ENCODE measurements at regions not wholly inside any gene's neighbourhood (a gene's known extent, or its start where the extent isn't known, plus 50 kb on each side); places are given as distances from the start of the nearest gene placed in this dataset.

DNA sequence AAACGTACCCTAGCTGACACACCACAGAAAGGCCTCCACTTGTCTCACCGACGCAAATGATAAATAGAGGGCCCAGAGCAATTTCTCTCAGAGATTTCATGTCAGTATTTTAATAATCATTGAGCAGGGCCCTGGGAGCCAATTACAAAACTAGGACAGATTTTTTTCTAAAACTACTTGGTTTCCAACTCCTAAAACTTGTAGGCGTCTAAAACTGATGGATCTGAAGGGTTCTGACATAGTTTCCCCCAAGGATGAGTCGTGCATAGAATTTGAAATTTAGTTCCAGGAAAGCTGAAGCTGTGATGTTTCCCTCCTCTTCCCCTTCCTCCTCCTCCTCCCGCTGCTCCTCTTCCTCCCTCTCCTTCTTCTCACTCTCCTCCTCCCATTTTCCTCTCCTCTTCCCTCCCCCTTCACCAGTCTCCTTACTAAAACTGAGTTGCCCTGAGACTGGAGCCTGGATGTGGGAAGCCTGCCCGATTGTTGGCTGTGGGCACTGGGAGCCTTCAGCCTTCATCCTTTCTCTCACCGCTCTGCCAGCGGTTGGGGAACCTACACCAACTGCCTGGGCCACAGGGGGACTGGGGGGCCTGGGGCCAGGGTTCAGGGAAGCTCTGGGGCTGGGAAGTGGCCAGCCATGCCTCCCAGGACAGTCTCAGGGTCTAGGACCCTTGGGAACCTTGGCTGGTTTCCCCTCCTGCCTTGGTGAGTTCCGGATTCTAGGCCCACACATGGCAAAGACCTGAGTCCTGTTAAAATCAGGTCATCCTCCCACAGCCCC lies 73.9 kb upstream of the SLC6A11 start:
- ATAC-seq, result no peak

DNA sequence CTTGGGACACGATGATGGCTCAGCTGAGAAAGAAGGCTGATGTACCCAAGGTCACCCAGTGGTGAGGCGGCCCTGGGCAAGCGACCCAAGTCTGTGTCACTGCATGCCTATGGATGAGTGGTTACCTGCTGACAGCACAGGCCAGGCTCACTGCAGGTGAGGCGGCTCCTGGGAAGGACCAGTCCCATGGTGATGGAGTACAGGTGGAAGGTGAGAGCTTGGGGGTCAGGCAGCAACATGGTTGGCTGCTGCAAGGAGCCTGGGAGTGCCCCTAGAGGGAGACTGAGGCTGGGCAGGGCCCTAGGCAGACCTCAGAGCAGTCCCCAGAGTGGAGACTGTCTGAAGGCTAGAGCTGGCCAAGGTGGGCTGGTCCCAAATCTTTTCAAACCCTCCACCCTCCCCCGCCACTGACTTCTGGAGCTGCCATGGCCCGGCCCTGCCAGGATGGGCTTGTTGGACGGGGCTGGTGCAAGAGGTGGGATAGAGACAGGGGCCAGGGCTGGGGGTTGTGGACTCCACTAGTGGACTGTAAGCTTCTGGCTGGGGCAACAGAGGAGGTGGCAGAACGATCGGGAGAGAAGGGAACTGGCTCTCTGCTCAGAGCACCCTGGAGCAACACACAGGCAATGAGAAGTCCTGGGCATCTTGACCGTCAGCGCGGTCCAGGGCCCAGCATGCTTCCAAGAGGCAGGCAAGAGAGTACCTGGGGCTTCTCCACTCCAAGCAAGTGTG lies 72.5 kb upstream of the SLC6A11 start:
- no peak for ATAC-seq

DNA sequence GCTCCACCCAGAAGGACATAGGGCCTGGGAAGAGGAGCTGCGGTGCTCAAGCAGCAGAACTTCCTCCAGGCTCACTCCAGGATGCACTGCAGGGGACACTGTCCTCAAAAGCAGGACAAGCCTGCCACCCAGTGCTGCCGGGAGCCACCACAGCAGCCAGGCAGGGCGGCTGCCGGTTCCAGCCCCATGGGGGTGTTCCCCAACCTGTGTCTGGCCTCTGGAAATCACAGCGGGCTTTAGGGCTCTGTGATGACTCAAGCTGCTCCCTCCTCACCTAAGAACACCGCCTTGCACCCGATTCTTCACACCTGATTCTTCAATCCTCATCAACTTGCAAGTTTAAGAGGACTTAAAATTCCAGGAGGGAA lies 71.9 kb upstream of the SLC6A11 start:
- ATAC-seq, result peak; percentile 48

DNA sequence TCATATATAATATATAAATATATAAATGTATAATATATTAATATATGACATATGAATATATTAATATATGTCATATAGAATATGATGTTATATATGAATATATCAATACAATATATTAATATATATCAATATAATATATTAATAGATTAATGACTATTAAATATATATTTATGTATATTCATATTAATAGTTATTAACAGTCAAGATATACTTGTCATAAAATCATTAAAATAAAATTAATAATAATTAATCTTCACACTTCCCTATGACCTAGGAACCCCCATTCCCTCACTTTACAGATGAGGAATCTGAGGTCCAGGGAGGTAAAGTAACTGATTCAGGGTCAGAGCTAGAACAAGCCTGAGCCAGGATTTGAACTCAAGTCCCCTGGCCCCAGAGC lies 70.6 kb upstream of the SLC6A11 start:
- no peak for ATAC-seq

DNA sequence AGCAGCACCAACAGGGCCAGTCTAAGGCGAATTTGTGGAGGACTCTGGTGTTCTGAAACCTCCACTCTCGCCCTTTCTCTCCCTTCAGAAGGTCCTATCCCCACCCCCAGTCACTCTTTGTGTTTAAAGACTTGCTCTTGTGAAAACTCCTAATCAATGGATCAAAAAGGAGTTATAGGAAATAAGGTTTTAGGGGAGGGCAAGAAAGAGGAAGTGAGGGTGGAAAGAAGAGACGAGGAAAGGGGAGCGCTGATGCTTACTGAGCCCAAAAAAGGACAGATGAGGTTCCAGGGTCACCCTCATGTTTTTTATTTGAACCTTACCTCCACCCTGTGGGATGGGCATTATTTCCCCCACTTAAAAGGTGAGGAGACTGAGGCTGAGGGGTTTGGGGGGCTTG lies 70.0 kb upstream of the SLC6A11 start:
- ATAC-seq, result no peak

DNA sequence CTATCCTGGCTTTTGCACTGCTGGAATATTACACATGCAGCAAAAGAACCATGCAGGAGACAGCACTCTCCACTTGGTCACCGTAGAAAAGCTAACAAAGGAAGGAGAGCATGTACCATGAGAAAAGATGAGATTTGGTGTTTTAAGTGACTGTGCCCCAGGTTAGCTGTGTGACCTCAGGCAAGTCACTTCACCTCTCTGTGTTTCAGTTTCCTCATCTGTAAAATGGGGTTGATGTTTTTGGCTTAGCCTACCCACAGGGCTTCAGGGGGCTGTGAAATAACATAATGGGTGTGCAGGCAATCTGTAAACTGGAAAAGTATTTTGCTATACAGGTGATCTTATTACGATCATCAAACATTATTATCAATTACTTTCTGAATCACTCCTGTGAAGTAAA lies 69.3 kb upstream of the SLC6A11 start:
- ATAC-seq, result no peak

DNA sequence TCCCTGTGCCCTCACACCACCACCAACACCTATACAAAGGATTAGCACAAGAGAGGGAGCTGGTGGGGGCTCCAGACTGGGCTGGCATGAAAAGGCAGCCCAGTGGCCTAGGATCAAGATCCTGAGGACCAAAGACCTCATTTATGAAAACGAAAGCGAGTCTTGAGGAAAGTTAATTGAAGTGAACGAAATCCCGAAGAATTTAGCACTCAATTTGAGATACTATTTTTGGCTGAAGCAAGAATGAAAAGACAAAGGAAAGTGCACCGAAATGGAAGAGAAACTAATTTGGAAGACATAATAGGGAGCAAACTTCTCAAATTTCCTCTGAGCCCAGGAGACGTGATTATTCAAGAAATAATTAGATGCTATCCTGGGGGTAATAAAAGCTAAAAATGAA lies 68.7 kb upstream of the SLC6A11 start:
- ATAC-seq, result no peak

DNA sequence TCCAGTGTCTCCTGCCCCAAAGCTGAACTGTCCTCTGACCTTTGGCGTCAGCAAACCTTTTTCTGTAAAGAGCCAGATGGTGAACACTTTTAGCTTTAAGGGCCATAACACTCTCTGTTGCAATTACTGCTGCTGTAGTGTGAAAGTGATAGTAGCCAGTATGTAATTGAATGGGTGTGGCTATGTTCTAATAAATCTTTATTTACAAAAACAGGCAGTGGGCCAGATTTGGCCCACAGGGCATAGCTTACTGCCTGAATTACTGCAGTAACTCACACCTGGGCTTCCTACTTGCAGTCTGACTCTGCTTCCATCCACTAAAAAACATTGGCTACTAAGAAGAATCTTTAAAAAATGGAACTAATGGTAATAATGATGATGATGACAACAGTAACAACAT lies 68.0 kb upstream of the SLC6A11 start:
- no peak for ATAC-seq

DNA sequence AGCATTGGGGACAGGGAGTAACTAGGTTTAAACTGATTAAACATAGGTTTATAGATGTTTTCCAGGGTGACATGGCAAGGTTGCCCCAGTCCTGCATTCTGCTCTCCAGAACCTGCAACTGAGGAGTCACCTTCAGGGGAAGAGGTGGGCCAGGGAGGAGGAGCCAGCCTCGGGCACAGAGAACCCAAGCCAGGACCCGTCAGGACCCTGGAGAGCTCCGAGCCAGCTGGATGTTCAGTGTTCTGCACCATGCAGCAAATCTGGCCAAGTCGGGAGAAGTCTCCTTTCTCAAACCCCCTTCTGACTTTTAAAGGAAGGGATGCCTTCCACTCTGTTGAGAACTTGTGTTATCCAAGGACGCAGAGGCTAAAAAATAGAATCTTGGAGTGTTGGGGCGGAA lies 62.1 kb upstream of the SLC6A11 start:
- peak; percentile 42 for ATAC-seq

DNA sequence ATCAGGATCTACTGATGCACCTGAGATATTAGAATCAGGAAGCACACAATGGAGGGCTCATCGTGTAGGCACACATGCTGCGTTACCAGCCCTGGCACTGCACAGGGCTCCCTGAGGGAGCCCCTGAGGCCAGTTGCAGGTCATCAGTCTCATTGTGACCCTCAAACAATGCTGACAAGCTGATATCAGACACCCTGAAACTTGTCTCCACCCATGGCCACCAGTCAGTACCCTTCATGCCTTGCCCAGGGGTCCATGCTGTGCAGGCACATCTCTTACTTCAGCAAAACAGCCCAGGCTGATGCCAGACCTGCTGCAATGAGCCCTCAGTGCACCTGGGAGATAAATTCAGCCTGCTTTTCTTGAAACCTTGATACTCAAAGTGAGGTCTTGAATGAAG lies 59.5 kb upstream of the SLC6A11 start:
- no peak for ATAC-seq

DNA sequence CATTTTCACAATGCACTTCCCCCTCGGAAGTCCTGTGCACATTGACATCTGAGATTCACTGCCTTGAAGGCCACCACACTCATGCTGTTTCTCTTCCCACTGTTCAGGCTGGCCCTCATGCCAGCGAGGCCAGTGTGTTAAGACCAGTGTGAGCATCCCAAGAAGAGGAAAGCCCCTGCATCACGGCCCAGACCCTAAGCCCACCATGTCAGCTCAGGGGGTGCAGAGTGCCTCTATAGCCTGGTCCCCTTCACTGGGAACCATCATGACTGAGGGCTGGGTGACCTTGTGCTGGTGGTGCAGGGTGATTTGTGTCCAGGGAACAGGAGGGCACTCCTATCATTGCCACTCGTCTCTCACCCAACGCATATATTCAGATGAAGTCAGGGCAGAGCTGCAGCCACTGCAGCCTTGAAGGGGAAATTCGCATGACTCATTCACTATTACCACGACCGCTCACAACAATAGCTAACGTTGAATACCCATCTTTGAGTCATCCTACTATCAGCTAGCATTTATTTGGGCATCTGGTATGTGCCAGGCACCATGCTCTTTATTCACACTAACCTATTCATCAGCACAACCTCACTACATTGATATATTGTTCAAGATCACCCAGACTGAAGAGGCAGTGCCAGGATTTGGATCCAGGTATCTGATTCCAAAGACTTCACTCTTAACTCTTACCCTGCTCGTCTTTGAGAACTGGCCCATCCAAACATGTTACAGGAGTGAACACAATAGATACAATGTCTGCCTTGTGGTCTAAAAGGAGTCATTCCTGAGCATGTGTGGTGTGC lies 58.8 kb upstream of the SLC6A11 start:
- peak; percentile 26 for ATAC-seq

DNA sequence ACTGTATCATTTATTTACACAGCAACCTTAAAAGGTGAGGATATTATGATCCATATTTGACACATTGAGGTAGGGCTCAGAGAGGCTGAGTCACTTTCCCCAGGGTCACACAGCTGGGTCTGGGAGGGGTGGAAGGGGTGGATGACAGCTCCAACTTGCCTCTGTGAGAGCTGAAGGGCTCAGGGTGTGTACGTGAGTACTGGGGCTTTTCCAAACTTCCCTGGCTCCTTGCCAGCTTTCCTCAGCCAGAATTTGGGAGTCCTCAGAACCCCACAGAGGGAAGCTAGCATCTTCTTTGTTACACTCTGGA lies 58.3 kb upstream of the SLC6A11 start:
- ATAC-seq, result peak; percentile 85

DNA sequence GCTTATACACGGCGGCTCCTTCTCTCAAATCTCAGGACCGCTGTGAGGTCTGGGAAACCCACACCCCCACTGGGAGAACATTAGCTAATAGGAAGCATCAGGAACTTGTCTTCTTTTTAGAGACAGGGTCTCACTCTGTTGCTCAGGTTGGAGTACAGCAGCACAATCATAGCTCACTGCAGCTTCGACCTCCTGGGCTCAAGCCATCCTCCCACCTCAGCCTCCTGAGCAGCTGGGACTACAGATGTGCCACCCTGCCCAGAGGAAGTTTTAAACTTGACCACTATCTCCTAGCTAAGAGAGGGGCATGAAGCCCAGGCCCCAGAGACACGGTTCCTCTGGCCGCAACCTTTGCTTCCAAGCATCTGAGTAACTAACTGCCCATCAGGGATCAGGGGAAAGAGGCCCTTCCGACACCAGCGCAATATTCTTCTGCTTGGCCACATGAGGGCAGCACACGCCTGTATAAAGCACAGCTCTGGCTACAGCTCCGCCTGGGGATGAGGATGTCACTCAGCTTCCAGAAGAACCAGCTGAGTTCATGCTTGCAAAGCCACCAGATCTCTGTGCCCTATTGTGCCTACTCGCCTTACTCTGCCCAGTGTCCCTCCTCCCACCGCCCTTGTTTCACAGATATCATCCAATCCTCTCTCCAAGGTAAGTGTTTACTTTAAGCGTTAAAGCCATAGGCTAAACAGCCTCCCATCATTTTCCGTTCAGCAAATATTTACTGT lies 57.6 kb upstream of the SLC6A11 start:
- peak; percentile 90 for ATAC-seq

DNA sequence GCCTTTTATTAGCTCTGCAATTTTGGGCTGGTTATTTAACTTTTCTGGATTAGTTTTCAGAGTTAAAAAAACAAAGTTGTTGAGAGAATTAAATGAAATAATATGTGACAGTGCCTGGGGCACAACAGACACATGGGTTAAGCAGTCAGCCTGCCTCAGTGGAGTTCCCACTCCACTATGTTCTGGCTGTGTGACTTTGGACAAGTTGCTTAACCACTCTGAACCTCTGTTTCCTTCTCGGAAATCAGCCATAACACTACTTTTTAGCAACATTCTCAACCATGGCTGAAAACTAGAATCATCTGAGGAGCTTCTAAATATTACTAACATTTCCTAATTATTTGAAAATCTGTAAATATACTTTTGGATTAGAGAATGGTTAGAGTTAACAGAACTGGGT lies 56.5 kb upstream of the SLC6A11 start:
- no peak for ATAC-seq

DNA sequence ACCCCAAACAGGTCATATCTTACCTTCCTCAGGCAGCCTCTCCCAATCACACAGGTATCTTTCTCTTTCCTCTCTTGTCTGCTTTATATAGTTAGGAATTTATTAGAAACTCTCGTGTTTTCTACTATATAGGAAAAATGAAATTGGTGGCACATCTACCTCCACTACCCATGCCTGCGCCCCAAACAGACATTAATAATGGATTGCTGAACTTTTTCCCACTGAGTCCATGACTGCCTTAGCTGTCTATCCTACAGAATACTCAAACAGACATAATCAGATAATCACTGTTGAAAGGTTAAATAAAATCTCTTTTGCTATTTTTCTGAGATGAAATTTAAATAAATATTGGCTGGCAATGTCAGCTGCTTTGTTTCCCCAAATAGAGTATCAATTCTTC lies 55.8 kb upstream of the SLC6A11 start:
- ATAC-seq, result no peak

DNA sequence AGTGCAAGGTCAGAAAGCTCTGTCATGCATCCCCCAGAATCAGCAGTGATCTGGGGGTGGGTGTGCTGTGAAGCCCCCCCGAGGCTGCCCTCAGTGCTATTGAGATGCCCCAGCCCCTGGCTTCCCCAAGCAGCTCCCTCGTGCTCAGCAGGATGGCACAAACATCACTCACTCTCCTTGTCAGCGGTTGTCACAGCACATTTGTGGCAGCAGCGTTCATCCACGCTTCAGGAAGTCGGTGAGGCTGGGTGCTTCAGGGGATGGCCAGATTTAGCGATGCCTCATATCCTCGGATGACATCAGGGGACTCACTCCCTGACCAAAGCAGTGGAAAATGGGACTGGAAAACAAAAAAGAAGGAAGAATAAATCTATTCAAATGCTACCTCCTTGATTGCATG lies 54.4 kb upstream of the SLC6A11 start:
- no peak for ATAC-seq

DNA sequence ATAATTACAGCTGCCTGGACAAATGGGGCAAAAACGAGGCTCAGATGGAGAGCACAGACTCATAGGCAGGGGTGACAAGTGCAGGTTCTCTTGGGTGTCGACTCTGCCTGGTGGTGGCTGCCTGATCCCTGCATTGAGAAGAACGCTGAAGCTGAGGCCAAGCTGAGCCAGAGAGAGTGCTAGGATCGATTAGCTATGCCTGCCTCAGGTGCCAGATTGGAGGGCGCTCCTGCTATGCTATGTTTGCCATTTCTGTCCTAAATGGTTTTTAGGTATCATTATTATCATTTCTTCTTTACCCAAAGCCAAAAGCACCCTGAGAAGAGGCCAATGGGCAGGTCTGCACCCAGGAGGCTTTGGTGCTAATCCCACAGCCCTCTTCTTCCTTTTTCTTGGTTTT lies 53.9 kb upstream of the SLC6A11 start:
- ATAC-seq, result no peak

DNA sequence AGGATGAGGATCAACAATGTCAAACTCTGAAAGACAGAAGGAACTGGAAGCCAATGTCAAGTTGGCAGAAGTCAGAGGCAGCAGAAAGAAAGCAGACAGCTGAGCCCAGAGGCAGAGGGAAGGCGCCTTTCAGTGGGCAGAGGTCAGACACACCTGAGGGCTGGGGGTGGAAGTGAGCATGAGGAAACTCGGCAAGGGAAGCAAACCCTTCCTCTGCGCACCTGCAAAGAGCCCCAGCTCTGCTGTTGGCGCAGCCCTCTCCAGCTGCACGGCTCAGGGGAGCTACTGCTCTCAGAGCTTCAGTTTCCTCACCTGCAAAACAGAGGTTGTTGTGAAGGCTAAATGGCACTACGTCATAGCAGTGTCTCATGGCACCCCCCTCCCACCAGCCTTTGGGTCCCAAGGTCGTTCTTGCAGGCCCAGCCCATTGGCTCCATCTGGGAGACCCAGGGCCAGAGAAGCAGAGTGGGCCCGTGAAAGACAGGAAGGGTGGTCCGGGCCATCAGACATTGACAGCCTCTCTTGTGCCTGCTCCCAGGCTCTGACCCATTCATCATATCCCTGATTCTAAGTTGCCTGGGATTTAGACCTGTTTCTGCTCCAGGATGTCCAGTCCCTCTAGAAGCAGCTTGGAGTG lies 53.3 kb upstream of the SLC6A11 start:
- no peak for ATAC-seq

DNA sequence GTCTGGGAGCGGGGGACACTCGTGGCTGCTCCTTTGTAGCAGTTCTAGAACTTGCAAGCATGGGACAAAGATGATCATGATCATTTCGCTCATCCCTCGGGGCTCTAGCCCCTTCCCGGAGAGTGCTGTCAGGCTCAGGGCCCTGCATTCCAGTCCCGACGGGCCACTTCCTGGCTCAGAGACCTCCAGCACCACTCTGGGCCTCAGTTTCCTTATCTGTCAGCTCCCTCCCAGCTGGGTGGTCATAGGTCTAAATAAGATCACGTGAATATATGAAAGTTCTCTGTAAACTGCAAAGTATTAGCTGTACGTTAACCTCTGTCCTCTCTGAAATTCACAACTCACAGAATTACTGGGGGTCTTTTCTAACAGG lies 52.8 kb upstream of the SLC6A11 start:
- ATAC-seq, result no peak

DNA sequence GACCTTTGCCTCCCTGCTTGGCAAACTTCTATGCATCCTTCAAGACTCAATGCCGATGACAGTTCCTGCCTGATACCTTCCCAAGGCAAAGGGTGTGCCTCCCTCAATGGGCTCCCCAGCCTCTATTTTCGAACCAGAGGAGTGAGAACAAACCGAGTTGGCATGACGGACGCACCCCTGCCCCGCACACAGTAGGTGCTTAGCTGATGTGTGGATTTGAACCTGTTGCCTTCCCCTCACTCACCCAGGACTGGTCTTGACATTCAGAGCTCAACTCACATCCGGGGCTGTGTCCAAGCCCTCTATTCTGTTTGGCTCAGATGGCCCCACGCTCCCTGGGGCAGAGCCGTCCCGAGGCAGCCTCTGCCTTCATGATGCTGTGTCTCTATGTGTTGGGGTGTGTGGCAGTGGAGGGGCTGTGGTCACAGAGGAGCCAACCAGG lies 52.2 kb upstream of the SLC6A11 start:
- ATAC-seq, result no peak

DNA sequence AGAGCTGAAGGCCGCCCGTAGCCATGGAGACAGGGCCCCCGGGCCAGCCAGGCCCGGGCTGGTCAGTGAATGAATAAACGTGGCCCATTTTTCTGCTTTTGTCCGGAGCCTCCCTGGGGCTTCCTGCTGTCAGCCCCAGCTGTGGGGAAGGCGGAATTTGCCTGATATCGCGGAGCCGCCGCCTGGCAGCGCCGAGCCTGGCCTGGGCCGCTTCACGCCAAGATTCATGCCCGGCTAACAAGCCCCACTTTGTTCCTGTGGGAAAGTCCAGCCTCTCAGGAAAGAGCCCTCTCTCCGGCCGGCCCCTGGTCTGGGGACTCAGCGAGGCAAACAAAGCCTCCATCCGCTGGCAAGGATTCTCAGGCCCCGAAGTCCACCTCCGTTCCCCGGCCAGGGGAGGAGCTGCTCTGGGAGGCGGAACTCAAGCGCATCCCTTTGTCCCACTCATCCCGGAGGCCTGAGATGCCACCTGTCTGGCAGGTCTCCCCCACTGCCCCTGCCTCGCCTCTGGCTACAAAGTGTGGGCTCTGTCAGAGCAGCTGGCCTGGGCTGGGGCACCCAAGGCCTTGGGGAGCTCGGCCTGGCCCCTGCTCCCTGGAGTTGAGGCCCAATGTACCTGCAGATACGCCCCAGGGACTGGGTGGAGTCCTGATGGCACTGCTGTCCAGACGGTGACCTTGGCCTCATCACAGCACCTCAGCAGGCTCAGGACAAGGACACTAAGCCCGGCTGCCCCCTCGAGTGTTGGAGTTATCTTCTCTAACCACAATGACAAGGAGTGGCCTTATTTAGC lies 51.6 kb upstream of the SLC6A11 start:
- no peak for ATAC-seq

Measured in esophagus mucosa (tissue), 1 donor.